GM06990 (cell line): ENCODE measurements at regions not wholly inside any gene's neighbourhood (a gene's known extent, or its start where the extent isn't known, plus 50 kb on each side); places are given as distances from the start of the nearest gene placed in this dataset.

Experiments
- DNase-seq: peaks from one replicate; pipeline ENCODE4 v3.0.0-alpha.2; 2011; ENCODE audit not compliant: insufficient read length; ENCODE audit errors: extremely low read depth
- H3K27me3 ChIP-seq: replicated peaks from 2 replicates; pipeline ENCODE4 v1.6.0; 2011; ENCODE audit warnings: low read length; ENCODE audit not compliant: control insufficient read depth, insufficient read depth
- H3K36me3 ChIP-seq: 2 replicates; pipeline ENCODE4 v1.5.1; 2011; ENCODE audit warnings: low read length; ENCODE audit not compliant: control insufficient read depth, insufficient read depth
- H3K4me3 ChIP-seq: replicated peaks from 2 replicates; pipeline ENCODE4 v1.5.1; 2011; ENCODE audit warnings: low read depth, mild to moderate bottlenecking, control low read depth, low read length
- CTCF ChIP-seq: IDR thresholded peaks from 2 replicates; pipeline ENCODE4 v1.5.1; 2011; ENCODE audit warnings: low read length, control low read depth, mild to moderate bottlenecking, inconsistent platforms; ENCODE audit not compliant: insufficient read depth, poor library complexity, severe bottlenecking

GRCh38 chr2:220194630-220195584 lies 567.5 kb downstream of the SLC4A3 start:
- H3K27me3 ChIP-seq: no peaks in the 10 kb centered on the region
- no peaks in the 10 kb centered on the region for H3K36me3 ChIP-seq
- no peak for TF ChIP-seq CTCF
- no peak for DNase-seq
- H3K4me3 ChIP-seq: no peak overlapping the region

- TF ChIP-seq CTCF: no peak
- Histone ChIP-seq H3K36me3 (no peaks in the 10 kb centered on the region), H3K4me3 (no peak overlapping the region), H3K27me3 (no peaks in the 10 kb centered on the region)
- DNase-seq: no peak
Observed at GRCh38 chr2:220198896-220199295, 571.5 kb downstream of the SLC4A3 start.

GRCh38 chr2:220202066-220202465 lies 574.6 kb downstream of the SLC4A3 start:
- Histone ChIP-seq H3K27me3 (no peaks in the 10 kb centered on the region), H3K4me3 (no peak overlapping the region)
- no peak for TF ChIP-seq CTCF

GRCh38 chr2:220209093-220209492 lies 581.7 kb downstream of the SLC4A3 start:
- no peak for DNase-seq
- H3K36me3 ChIP-seq: no peaks in the 10 kb centered on the region
- TF ChIP-seq CTCF: no peak
- H3K4me3 ChIP-seq: no peak overlapping the region
- no peaks in the 10 kb centered on the region for H3K27me3 ChIP-seq

More at GRCh38 chr2:220202066-220202465, 574.6 kb downstream of the SLC4A3 start:
- H3K36me3 ChIP-seq: no peaks in the 10 kb centered on the region
- DNase-seq: no peak

- H3K36me3 ChIP-seq: no peaks in the 10 kb centered on the region
- DNase-seq: no peak
- no peak for TF ChIP-seq CTCF
- H3K27me3 ChIP-seq: no peaks in the 10 kb centered on the region
- no peak overlapping the region for H3K4me3 ChIP-seq
Observed at GRCh38 chr2:220209751-220210150, 582.3 kb downstream of the SLC4A3 start.
